ENCODE measurements at regions not wholly inside any gene's neighbourhood (a gene's known extent, or its start where the extent isn't known, plus 50 kb on each side); places are given as distances from the start of the nearest gene placed in this dataset.

DNA sequence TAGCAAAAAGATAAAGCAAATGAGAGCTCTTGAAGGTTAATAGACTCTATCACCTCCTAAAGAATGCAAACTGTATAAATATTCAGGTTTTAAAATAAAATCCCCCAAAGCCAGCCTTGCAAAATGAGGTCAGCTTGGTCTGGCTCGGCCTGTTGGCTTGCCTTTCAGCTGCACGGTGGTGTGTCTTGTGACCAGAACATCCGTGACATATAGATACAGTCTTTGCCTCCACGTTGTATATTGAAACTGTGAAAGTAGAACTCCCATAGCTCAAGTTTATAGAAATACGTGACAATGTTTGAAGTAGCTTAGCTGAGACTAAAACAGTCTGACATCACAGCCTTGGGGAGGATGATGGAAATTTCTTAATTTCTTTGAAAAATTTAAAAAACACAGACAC, 236.6 kb upstream of the MYOCD start:
- Histone ChIP-seq H3K4me1 (ENCODE audit: control insufficient read depth, insufficient read depth, low read depth, low read length) (no peaks in the 10 kb centered on the region), H4K8ac (ENCODE audit: low read length) (no peak overlapping the region), H3K9me3 (ENCODE audit: control insufficient read depth, low read length) (no peaks in the 10 kb centered on the region), H4K91ac (ENCODE audit: low read length) (no peak overlapping the region), H2BK15ac (ENCODE audit: low read depth, poor library complexity, severe bottlenecking) (no peak overlapping the region), H3K9ac (ENCODE audit: low read length) (no peak overlapping the region), H3K14ac (ENCODE audit: low read length in 2 of 2) (no peak overlapping the region), H3K23ac (ENCODE audit: low read length in 2 of 2) (no peak overlapping the region), H3K4me3 (ENCODE audit: insufficient read depth in 1 of 2, low read depth in 1 of 2, low read length in 2 of 2) (no peak overlapping the region), H3K27me3 (ENCODE audit: control insufficient read depth in 1 of 2, insufficient read depth in 1 of 2, low read length in 2 of 2) (no peaks in the 10 kb centered on the region), H3K36me3 (ENCODE audit: control insufficient read depth in 1 of 2, insufficient read depth in 2 of 2, low read depth in 1 of 2, low read length in 2 of 2) (no peaks in the 10 kb centered on the region), H2AK5ac (ENCODE audit: low read length, severe bottlenecking) (no peak overlapping the region), H2AFZ (ENCODE audit: low read depth, low read length) (no peak overlapping the region), H3K18ac (ENCODE audit: low read depth in 1 of 2, low read length in 2 of 2) (no peak overlapping the region), H2BK120ac (ENCODE audit: low read depth, low read length) (no peak overlapping the region), H2BK12ac (ENCODE audit: low read length in 2 of 2) (no peak overlapping the region), H3K4ac (ENCODE audit: low read depth in 1 of 2, low read length in 2 of 2) (no peak overlapping the region), H3K27ac (ENCODE audit: low read length, poor library complexity, severe bottlenecking) (no peak overlapping the region), H3K79me1 (replicated peaks; ENCODE audit: low read length, poor library complexity, severe bottlenecking) (no peaks in the 10 kb centered on the region), H3K4me2 (ENCODE audit: low read length, poor library complexity, severe bottlenecking) (no peak overlapping the region), H2BK5ac (ENCODE audit: low read depth, low read length, poor library complexity, severe bottlenecking) (no peak overlapping the region)
- WGBS: 95% methylated on average over 4 of the region's 5 CpGs
- no peak for DNase-seq

- Histone ChIP-seq H3K4ac (ENCODE audit: low read depth in 1 of 2, low read length in 2 of 2) (no peak overlapping the region), H3K4me1 (ENCODE audit: control insufficient read depth, insufficient read depth, low read depth, low read length) (no peaks in the 10 kb centered on the region), H2BK120ac (ENCODE audit: low read depth, low read length) (no peak overlapping the region), H3K4me2 (ENCODE audit: low read length, poor library complexity, severe bottlenecking) (no peak overlapping the region), H3K27ac (ENCODE audit: low read length, poor library complexity, severe bottlenecking) (no peak overlapping the region), H4K8ac (ENCODE audit: low read length) (no peak overlapping the region), H3K36me3 (ENCODE audit: control insufficient read depth in 1 of 2, insufficient read depth in 2 of 2, low read depth in 1 of 2, low read length in 2 of 2) (no peaks in the 10 kb centered on the region), H3K27me3 (ENCODE audit: control insufficient read depth in 1 of 2, insufficient read depth in 1 of 2, low read length in 2 of 2) (no peaks in the 10 kb centered on the region), H3K14ac (ENCODE audit: low read length in 2 of 2) (no peak overlapping the region), H3K18ac (ENCODE audit: low read depth in 1 of 2, low read length in 2 of 2) (no peak overlapping the region), H3K23ac (ENCODE audit: low read length in 2 of 2) (no peak overlapping the region), H3K9me3 (ENCODE audit: control insufficient read depth, low read length) (no peaks in the 10 kb centered on the region), H3K79me1 (replicated peaks; ENCODE audit: low read length, poor library complexity, severe bottlenecking) (no peaks in the 10 kb centered on the region), H2AK5ac (ENCODE audit: low read length, severe bottlenecking) (no peak overlapping the region), H2BK5ac (ENCODE audit: low read depth, low read length, poor library complexity, severe bottlenecking) (no peak overlapping the region), H2BK15ac (ENCODE audit: low read depth, poor library complexity, severe bottlenecking) (no peak overlapping the region), H2AFZ (ENCODE audit: low read depth, low read length) (no peak overlapping the region), H3K9ac (ENCODE audit: low read length) (no peak overlapping the region), H2BK12ac (ENCODE audit: low read length in 2 of 2) (no peak overlapping the region), H4K91ac (ENCODE audit: low read length) (no peak overlapping the region), H3K4me3 (ENCODE audit: insufficient read depth in 1 of 2, low read depth in 1 of 2, low read length in 2 of 2) (no peak overlapping the region)
- DNase-seq: no peak
- 59% methylated on average over 1 of the region's 4 CpGs for WGBS
Observed at GRCh38 chr17:12431188-12431587, 234.5 kb upstream of the MYOCD start.

DNA sequence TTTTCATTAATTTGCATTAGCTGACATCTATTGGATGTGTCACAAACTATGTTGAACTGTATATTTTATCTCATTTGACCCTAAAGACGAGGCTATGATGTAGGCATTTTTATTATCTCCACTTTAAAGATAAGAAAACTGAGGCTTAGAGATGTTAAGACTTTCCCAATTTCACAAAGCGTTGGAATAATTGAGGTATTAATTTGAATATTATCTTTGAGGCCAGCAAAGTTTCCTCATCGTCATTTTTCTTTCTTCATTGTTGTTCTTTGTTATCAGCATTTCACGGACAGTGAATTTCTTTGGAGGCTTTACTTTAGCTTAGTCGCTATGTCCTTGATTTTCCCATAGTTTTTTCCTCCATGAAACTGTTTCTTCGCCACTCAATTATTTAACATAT, 227.5 kb upstream of the MYOCD start:
- H2BK5ac ChIP-seq (ENCODE audit: low read depth, low read length, poor library complexity, severe bottlenecking): no peak overlapping the region
- no peak overlapping the region for H3K4me2 ChIP-seq (ENCODE audit: low read length, poor library complexity, severe bottlenecking)
- no peaks in the 10 kb centered on the region for H3K4me1 ChIP-seq (ENCODE audit: control insufficient read depth, insufficient read depth, low read depth, low read length)
- H3K79me1 ChIP-seq (replicated peaks; ENCODE audit: low read length, poor library complexity, severe bottlenecking): no peaks in the 10 kb centered on the region
- H3K27me3 ChIP-seq (ENCODE audit: control insufficient read depth in 1 of 2, insufficient read depth in 1 of 2, low read length in 2 of 2): no peaks in the 10 kb centered on the region
- no peak overlapping the region for H3K14ac ChIP-seq (ENCODE audit: low read length in 2 of 2)
- H3K18ac ChIP-seq (ENCODE audit: low read depth in 1 of 2, low read length in 2 of 2): no peak overlapping the region
- no peak overlapping the region for H3K27ac ChIP-seq (ENCODE audit: low read length, poor library complexity, severe bottlenecking)
- H3K9me3 ChIP-seq (ENCODE audit: control insufficient read depth, low read length): no peaks in the 10 kb centered on the region
- H4K8ac ChIP-seq (ENCODE audit: low read length): no peak overlapping the region
- H3K36me3 ChIP-seq (ENCODE audit: control insufficient read depth in 1 of 2, insufficient read depth in 2 of 2, low read depth in 1 of 2, low read length in 2 of 2): no peaks in the 10 kb centered on the region
- no peak overlapping the region for H3K9ac ChIP-seq (ENCODE audit: low read length)
- H3K23ac ChIP-seq (ENCODE audit: low read length in 2 of 2): no peak overlapping the region
- H2BK15ac ChIP-seq (ENCODE audit: low read depth, poor library complexity, severe bottlenecking): no peak overlapping the region
- no peak overlapping the region for H3K4me3 ChIP-seq (ENCODE audit: insufficient read depth in 1 of 2, low read depth in 1 of 2, low read length in 2 of 2)
- no peak overlapping the region for H2AK5ac ChIP-seq (ENCODE audit: low read length, severe bottlenecking)
- no peak overlapping the region for H2BK120ac ChIP-seq (ENCODE audit: low read depth, low read length)
- H2BK12ac ChIP-seq (ENCODE audit: low read length in 2 of 2): no peak overlapping the region
- H3K4ac ChIP-seq (ENCODE audit: low read depth in 1 of 2, low read length in 2 of 2): no peak overlapping the region
- 76% methylated on average over 4 of the region's 6 CpGs for WGBS
- H2AFZ ChIP-seq (ENCODE audit: low read depth, low read length): no peak overlapping the region
- DNase-seq: no peak
- no peak overlapping the region for H4K91ac ChIP-seq (ENCODE audit: low read length)

DNA sequence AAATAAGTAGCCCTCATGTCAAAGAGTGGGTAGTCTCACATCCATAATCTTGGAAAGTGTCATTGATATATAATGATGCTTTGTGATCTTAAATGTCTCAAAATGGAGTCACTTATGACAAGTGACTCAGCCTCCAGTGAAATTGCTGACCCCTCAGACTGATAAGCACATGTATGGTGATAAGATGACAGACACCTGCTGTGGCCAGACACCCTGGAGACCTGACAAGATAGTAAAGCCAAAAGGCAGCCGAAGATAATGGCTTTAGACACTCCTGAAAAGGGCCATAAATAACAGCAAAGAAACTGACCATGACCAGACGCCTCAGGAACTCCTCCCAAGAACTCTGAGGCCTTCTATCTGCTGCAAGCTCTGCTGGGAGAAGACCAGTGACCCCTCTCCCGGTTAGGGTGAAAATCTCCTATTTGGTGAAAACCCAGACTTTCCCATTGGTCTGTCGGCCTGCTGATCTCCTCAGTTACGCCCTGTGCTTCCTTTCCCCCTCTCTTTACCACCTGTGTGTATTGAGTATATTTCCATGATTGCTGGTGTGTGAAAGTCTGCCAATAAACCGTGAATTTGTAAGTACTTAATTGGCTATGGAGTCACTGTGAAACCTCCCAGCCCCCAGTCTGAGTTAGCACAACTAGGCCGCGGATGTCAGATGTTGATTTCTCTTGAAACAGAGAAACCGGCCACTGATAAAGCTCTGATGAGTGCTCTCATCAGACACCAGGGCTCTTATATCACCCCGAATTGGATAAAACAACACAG, 226.7 kb upstream of the MYOCD start:
- H2BK5ac ChIP-seq (ENCODE audit: low read depth, low read length, poor library complexity, severe bottlenecking): no peak overlapping the region
- no peaks in the 10 kb centered on the region for H3K9me3 ChIP-seq (ENCODE audit: control insufficient read depth, low read length)
- no peaks in the 10 kb centered on the region for H3K79me1 ChIP-seq (replicated peaks; ENCODE audit: low read length, poor library complexity, severe bottlenecking)
- H2AK5ac ChIP-seq (ENCODE audit: low read length, severe bottlenecking): no peak overlapping the region
- no peak overlapping the region for H4K8ac ChIP-seq (ENCODE audit: low read length)
- H3K4ac ChIP-seq (ENCODE audit: low read depth in 1 of 2, low read length in 2 of 2): no peak overlapping the region
- H2BK12ac ChIP-seq (ENCODE audit: low read length in 2 of 2): no peak overlapping the region
- WGBS: 23% methylated on average over 8 of the region's 10 CpGs
- no peak overlapping the region for H3K18ac ChIP-seq (ENCODE audit: low read depth in 1 of 2, low read length in 2 of 2)
- H3K4me2 ChIP-seq (ENCODE audit: low read length, poor library complexity, severe bottlenecking): no peak overlapping the region
- no peak overlapping the region for H2BK15ac ChIP-seq (ENCODE audit: low read depth, poor library complexity, severe bottlenecking)
- no peak overlapping the region for H2BK120ac ChIP-seq (ENCODE audit: low read depth, low read length)
- no peak overlapping the region for H3K4me3 ChIP-seq (ENCODE audit: insufficient read depth in 1 of 2, low read depth in 1 of 2, low read length in 2 of 2)
- H2AFZ ChIP-seq (ENCODE audit: low read depth, low read length): no peak overlapping the region
- no peak for DNase-seq
- no peak overlapping the region for H4K91ac ChIP-seq (ENCODE audit: low read length)
- no peaks in the 10 kb centered on the region for H3K27me3 ChIP-seq (ENCODE audit: control insufficient read depth in 1 of 2, insufficient read depth in 1 of 2, low read length in 2 of 2)
- H3K23ac ChIP-seq (ENCODE audit: low read length in 2 of 2): no peak overlapping the region
- no peak overlapping the region for H3K9ac ChIP-seq (ENCODE audit: low read length)
- H3K14ac ChIP-seq (ENCODE audit: low read length in 2 of 2): no peak overlapping the region
- no peaks in the 10 kb centered on the region for H3K4me1 ChIP-seq (ENCODE audit: control insufficient read depth, insufficient read depth, low read depth, low read length)
- no peaks in the 10 kb centered on the region for H3K36me3 ChIP-seq (ENCODE audit: control insufficient read depth in 1 of 2, insufficient read depth in 2 of 2, low read depth in 1 of 2, low read length in 2 of 2)
- H3K27ac ChIP-seq (ENCODE audit: low read length, poor library complexity, severe bottlenecking): no peak overlapping the region
